ENCODE measurements at regions not wholly inside any gene's neighbourhood (a gene's known extent, or its start where the extent isn't known, plus 50 kb on each side); places are given as distances from the start of the nearest gene placed in this dataset.

DNA sequence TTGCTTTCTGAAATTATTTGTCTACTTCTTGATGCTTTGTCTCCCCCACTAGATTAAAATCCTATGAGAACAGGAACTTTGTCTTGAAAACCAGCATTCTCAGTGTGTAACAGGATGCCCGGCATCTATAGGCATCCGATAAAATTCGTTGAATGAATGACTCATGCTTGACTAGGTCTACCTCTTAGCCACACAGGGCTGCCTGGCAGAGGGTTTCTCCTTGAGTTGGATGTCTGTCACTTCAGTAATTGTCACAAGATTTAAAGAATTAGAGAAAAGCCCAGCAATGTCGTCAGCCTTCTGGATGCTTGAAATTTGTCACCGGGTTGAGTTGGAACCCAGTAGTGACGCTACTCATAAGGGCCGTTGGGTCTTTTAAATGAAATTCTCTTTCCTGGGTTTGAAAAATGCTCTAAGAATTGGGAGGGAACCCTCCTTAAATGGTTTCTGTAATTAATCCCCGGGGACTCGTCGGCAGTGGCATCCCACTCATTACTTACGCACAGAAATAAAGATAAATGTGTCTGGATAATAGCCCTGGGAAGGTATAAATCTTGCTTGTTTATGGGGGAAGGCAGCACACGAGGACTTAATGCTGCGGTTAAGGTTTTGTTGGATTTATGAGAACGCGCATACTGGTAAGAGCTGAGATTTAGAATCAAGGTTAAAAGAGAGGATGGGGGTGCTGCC is 194.1 kb downstream of the AACS start:
- Histone ChIP-seq H4K20me1 (replicated peaks; ENCODE audit: insufficient read depth) (peaks cover 32% of the 10 kb centered on the region), H3K4me1 (ENCODE audit: insufficient read depth) (peaks cover 14% of the 10 kb centered on the region), H3K4me2 (no peak overlapping the region), H2AFZ (no peak overlapping the region), H3K27me3 (ENCODE audit: insufficient read depth) (no peaks in the 10 kb centered on the region), H3K9me2 (ENCODE audit: insufficient read depth) (peaks cover 4% of the 10 kb centered on the region; the same call in 1 of the 2 replicates), H3K36me3 (ENCODE audit: insufficient read depth) (peaks cover 6% of the 10 kb centered on the region), H3K27ac (ENCODE audit: low read depth) (no peak overlapping the region), H3K4me3 (no peak overlapping the region), H3K79me2 (replicated peaks; ENCODE audit: insufficient read depth) (peaks cover 72% of the 10 kb centered on the region), H3F3A (replicated peaks; ENCODE audit: low read depth) (no peaks in the 10 kb centered on the region)
- peaks cover 1% of the 10 kb centered on the region for H3K27me3 Mint-ChIP-seq (ENCODE audit: insufficient read depth, low read depth, poor library complexity)
- TF ChIP-seq EZH2 (IDR thresholded peaks at IDR 0.05; ENCODE audit: low read depth, unreplicated experiment) (no peak), JUNB (IDR thresholded peaks at IDR 0.05; ENCODE audit: unreplicated experiment) (no peak), CTCF (conservative IDR thresholded peaks at IDR 0.05; ENCODE audit: low read depth in 2 of 2) (no peak), STAT1 (IDR thresholded peaks at IDR 0.05; ENCODE audit: unreplicated experiment) (no peak), ETS1 (IDR thresholded peaks at IDR 0.05) (no peak), ZNF331 (CRISPR knock-in tag; IDR thresholded peaks at IDR 0.05; ENCODE audit: low read depth) (no peak), ZNF114 (CRISPR knock-in tag; IDR thresholded peaks at IDR 0.05) (no peak), POLR2AphosphoS5 (IDR thresholded peaks at IDR 0.05; ENCODE audit: low read depth) (no peak), NANOG (IDR thresholded peaks at IDR 0.05; ENCODE audit: borderline replicate concordance) (no peak)
- TF ChIP-seq, protein P1, sequence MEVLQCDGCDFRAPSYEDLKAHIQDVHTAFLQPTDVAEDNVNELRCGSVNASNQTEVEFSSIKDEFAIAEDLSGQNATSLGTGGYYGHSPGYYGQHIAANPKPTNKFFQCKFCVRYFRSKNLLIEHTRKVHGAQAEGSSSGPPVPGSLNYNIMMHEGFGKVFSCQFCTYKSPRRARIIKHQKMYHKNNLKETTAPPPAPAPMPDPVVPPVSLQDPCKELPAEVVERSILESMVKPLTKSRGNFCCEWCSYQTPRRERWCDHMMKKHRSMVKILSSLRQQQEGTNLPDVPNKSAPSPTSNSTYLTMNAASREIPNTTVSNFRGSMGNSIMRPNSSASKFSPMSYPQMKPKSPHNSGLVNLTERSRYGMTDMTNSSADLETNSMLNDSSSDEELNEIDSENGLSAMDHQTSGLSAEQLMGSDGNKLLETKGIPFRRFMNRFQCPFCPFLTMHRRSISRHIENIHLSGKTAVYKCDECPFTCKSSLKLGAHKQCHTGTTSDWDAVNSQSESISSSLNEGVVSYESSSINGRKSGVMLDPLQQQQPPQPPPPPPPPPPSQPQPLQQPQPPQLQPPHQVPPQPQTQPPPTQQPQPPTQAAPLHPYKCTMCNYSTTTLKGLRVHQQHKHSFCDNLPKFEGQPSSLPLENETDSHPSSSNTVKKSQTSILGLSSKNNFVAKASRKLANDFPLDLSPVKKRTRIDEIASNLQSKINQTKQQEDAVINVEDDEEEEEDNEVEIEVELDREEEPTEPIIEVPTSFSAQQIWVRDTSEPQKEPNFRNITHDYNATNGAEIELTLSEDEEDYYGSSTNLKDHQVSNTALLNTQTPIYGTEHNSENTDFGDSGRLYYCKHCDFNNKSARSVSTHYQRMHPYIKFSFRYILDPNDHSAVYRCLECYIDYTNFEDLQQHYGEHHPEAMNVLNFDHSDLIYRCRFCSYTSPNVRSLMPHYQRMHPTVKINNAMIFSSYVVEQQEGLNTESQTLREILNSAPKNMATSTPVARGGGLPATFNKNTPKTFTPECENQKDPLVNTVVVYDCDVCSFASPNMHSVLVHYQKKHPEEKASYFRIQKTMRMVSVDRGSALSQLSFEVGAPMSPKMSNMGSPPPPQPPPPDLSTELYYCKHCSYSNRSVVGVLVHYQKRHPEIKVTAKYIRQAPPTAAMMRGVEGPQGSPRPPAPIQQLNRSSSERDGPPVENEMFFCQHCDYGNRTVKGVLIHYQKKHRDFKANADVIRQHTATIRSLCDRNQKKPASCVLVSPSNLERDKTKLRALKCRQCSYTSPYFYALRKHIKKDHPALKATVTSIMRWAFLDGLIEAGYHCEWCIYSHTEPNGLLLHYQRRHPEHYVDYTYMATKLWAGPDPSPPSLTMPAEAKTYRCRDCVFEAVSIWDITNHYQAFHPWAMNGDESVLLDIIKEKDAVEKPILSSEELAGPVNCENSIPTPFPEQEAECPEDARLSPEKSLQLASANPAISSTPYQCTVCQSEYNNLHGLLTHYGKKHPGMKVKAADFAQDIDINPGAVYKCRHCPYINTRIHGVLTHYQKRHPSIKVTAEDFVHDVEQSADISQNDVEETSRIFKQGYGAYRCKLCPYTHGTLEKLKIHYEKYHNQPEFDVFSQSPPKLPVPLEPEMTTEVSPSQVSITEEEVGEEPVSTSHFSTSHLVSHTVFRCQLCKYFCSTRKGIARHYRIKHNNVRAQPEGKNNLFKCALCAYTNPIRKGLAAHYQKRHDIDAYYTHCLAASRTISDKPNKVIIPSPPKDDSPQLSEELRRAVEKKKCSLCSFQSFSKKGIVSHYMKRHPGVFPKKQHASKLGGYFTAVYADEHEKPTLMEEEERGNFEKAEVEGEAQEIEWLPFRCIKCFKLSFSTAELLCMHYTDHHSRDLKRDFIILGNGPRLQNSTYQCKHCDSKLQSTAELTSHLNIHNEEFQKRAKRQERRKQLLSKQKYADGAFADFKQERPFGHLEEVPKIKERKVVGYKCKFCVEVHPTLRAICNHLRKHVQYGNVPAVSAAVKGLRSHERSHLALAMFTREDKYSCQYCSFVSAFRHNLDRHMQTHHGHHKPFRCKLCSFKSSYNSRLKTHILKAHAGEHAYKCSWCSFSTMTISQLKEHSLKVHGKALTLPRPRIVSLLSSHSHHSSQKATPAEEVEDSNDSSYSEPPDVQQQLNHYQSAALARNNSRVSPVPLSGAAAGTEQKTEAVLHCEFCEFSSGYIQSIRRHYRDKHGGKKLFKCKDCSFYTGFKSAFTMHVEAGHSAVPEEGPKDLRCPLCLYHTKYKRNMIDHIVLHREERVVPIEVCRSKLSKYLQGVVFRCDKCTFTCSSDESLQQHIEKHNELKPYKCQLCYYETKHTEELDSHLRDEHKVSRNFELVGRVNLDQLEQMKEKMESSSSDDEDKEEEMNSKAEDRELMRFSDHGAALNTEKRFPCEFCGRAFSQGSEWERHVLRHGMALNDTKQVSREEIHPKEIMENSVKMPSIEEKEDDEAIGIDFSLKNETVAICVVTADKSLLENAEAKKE (CRISPR knock-in tag; IDR thresholded peaks at IDR 0.05), result no peak
- TF ChIP-seq, protein P2, sequence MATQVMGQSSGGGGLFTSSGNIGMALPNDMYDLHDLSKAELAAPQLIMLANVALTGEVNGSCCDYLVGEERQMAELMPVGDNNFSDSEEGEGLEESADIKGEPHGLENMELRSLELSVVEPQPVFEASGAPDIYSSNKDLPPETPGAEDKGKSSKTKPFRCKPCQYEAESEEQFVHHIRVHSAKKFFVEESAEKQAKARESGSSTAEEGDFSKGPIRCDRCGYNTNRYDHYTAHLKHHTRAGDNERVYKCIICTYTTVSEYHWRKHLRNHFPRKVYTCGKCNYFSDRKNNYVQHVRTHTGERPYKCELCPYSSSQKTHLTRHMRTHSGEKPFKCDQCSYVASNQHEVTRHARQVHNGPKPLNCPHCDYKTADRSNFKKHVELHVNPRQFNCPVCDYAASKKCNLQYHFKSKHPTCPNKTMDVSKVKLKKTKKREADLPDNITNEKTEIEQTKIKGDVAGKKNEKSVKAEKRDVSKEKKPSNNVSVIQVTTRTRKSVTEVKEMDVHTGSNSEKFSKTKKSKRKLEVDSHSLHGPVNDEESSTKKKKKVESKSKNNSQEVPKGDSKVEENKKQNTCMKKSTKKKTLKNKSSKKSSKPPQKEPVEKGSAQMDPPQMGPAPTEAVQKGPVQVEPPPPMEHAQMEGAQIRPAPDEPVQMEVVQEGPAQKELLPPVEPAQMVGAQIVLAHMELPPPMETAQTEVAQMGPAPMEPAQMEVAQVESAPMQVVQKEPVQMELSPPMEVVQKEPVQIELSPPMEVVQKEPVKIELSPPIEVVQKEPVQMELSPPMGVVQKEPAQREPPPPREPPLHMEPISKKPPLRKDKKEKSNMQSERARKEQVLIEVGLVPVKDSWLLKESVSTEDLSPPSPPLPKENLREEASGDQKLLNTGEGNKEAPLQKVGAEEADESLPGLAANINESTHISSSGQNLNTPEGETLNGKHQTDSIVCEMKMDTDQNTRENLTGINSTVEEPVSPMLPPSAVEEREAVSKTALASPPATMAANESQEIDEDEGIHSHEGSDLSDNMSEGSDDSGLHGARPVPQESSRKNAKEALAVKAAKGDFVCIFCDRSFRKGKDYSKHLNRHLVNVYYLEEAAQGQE (IDR thresholded peaks at IDR 0.05; ENCODE audit: unreplicated experiment), result no peak
- ATAC-seq (no peak), DNase-seq (ENCODE audit: low spot score) (no peak)
- H3K4me3 Mint-ChIP-seq, result no peak overlapping the region
- H3K27ac Mint-ChIP-seq, result no peak overlapping the region
- peaks cover 66% of the 10 kb centered on the region for H3K36me3 Mint-ChIP-seq (ENCODE audit: low read depth)
- peaks cover 10% of the 10 kb centered on the region; the same call in 2 of the 3 replicates for H3K9me3 Mint-ChIP-seq
- H3K4me1 Mint-ChIP-seq, result peaks cover 15% of the 10 kb centered on the region
